ENCODE measurements at regions not wholly inside any gene's neighbourhood (a gene's known extent, or its start where the extent isn't known, plus 50 kb on each side); places are given as distances from the start of the nearest gene placed in this dataset. TPM values are rescaled to one million over a fixed set of nuclear protein-coding genes. Genes with fewer than 3 reads are reported as not detected.

Small RNA genes in the stretch of these regions (microRNA-seq; reads per million reads assigned to microRNA genes)
- not detected for gene MIR3156-1

Small RNA genes in the stretch of these regions (small RNA-seq; reads per million reads assigned to genes)
- 0 reads per million in 2 donors for gene AL512324.1
- gene MIR3156-1, result 0 reads per million in 2 donors
- gene RNU6-1207P, result 0 reads per million in 2 donors
